Activated CD8-positive, alpha-beta memory T cell treated with anti-CD3 and anti-CD28 coated beads for 24 hours (primary cell): ENCODE measurements at regions not wholly inside any gene's neighbourhood (a gene's known extent, or its start where the extent isn't known, plus 50 kb on each side); places are given as distances from the start of the nearest gene placed in this dataset.

Source experiments
- DNase-seq: peaks from one replicate; pipeline ENCODE4 v3.0.0-alpha.2; 2020

DNA sequence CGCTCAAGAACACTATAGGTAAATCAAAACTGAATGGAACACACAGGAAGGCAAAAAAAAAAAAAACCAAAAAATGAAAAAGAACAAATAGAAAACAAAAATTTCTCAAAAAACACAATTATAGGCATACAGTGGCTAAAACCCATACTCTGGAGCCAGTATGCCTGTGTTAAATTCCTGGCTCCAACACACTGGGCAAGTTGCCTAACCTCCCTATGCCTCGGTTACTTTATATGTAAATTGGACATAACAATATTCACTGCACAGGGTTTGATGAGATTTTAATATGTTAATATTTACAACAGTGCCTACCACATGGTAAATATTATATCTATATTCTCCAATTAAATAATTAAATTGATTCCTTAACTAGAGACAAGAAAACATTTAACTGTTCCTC, 217.1 kb downstream of the HTR7 start:
- DNase-seq = no peak

- no peak for DNase-seq
Observed at GRCh38 chr10:90641731-90642130, 216.1 kb downstream of the HTR7 start.

- DNase-seq = no peak
Observed at GRCh38 chr10:90642136-90642535, 215.7 kb downstream of the HTR7 start.

GRCh38 chr10:90642650-90643049, 215.2 kb downstream of the HTR7 start:
- DNase-seq = no peak

- no peak for DNase-seq
Observed at GRCh38 chr10:90644165-90644564, 213.7 kb downstream of the HTR7 start.

- no peak for DNase-seq
Observed at GRCh38 chr10:90650858-90651257, 207.0 kb downstream of the HTR7 start.

DNA sequence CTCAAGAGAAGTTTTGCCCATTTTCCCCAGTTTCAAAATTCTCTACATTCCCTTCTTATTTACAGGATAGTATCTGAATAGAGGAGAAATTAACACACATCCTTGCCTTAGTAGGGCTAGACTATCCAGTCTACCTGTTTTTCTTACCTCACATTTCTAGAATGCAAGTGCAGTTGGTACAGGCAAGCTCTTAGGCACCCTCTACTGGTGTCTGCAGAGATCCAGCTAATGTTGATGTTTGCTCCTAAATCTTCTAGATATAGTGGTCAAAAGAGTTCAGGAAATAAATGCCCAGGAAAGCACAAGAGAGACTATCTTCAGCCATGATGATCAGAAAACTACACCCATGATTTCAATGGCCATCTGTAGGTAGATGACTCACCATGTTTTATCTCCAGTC, 205.3 kb downstream of the HTR7 start:
- DNase-seq = no peak

- DNase-seq = no peak
Observed at GRCh38 chr10:90658791-90659190, 199.0 kb downstream of the HTR7 start.

- DNase-seq = no peak
Observed at GRCh38 chr10:90665905-90666662, 191.8 kb downstream of the HTR7 start.

DNA sequence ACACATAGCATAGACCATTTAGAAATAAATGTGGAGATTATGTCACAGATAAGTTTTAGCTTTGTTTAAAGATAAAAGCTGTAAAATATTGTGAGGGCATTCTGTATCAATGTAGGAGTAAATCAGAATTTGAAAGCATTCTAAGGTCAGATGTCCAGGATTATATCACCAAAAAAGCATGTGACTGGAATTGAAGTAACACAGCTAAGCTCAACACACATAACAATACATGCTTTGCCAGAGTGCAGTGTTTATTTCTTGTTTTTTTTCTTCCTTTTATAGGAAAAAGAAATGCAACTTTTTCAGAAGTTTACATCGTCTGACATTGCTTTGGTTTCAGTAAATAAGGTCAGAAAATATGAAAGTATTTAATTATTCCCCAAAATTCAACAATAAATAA, 183.4 kb downstream of the HTR7 start:
- no peak for DNase-seq

DNA sequence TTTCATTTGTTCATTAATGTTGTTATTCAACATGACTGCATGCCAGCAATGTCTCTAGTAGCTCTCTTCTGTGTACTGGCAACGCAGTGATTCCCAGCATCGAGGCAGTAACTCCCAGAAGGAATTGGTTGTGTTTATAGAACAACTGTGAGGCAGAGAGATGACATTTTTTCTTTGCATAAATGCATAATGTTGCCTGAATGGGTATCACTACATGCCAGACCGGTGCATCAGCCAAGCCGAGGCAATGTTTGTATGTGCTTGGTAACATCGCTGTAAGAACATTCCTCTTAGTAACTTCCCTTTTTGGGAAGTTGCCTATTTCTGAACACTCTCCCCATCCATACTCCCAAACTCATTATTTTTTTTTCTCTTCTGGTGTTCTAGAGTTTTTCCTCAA, 182.9 kb downstream of the HTR7 start:
- DNase-seq = no peak

GRCh38 chr10:90675621-90676020, 182.2 kb downstream of the HTR7 start:
- DNase-seq = no peak
